Stimulated activated CD8-positive, alpha-beta memory T cell treated with anti-CD3 and anti-CD28 coated beads, Interleukin-4, amount 100 ng/mL, for 4 hours (primary cell): ENCODE measurements at regions not wholly inside any gene's neighbourhood (a gene's known extent, or its start where the extent isn't known, plus 50 kb on each side); places are given as distances from the start of the nearest gene placed in this dataset.

Experiments
- DNase-seq, 2 donors: peaks; one replicate each; pipeline ENCODE4 v3.0.0-alpha.2; 2020; ENCODE audit warnings: low read depth in 2 of 2, low spot score in 1 of 2

DNA sequence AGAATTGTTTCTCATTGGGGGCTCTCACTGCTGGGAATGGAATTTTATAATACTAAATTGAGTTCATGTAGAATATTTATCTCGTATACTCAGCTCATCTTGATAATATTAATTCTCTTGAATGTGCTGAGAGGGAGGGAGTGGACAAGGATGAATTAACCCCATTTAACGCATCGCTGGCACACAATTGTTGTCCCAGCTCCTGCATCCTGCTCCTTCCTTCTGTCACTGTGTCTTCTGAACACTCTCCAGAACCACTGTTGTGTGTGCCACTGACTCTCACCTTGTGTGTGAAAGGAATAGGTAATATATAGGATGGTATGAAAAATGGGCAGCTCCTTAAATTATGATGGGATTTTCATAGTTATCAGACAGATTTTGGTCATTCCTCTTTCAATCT, 267.3 kb downstream of the MTRR start:
- no peak for DNase-seq

DNA sequence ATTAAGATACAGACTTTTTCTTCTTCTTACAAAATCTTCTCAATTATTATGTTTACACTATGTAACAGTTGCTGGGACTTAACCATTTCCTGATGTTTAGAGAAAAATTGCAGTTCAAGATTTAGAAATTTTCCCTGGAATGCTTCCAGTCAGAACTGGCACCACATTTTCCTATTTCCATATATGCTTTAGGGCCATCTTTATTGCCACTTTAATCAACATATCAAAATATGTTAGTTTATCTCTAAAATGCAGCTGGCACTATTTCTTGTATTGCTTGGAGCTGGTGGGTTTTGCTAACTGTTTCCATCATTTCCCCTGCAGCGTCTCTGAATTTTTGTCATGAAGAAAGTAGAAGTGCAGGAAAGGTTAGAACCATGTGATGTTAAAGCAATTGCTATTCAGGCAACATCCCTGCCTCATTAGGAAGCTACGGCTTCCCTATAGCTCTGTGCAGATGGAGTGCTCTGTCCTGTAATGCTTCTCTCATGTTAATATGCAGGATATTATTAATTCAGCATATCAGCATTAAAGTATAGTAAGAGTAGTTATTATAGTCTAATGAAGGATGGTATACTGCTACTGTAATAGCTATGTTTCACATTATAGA, 269.1 kb downstream of the MTRR start:
- DNase-seq = no peak

GRCh38 chr5:8138884-8139283, 269.9 kb downstream of the MTRR start:
- DNase-seq = no peak

GRCh38 chr5:8150791-8151190, 281.8 kb downstream of the MTRR start:
- no peak for DNase-seq

- DNase-seq = no peak
Measured at GRCh38 chr5:8156706-8157105, 287.8 kb downstream of the MTRR start.

DNA sequence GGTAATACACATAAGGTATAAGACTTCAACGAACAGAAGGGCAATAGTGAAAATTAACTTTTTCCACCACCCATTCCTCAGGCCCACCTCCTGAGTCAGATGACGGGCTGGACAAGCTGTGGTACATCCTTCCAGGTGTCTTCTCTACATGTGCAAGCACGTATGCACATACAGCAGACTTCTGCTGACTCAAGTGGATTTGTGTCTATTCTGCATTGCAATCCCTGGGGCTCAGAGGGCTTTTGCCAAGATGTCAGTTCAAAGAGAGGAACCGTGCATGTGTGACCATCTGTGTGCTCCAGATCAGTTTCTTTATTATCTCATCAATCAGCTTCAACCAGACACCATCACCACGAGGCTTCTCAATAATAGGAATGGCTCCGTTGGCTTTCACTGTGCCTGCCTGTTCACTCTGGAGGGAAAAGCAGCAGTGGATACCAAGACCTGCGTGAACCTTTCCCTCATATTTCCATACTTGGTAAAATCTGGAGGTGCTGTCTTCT, 288.4 kb downstream of the MTRR start:
- DNase-seq = no peak

DNA sequence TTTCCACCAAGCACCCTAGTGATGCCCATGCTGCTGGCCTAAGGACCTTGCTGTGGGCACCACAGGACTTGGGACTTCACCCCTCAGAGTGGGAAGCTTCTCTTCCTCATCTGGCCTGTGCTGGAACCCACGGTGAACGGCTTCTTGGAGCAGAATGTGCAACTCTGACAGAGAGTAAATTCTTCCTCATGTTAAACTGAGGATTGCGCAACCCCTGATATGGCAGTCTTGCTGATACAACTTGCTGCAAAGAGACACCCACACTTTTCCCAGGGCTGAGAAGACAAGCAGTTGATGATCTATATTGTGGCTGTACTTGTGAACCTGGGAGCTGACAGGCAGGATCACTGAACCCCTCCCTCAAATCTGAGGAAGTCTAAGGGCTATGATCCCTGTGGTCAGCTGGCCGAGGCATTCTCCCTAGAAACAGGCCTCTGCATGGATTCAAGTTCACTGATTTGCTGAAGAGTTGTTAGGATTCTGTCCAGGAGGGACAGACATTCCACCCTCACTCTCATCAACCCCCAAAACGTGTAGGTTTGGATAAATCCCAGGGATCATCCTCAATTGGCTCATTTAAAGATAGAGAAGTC, 307.2 kb downstream of the MTRR start:
- DNase-seq = no peak

GRCh38 chr5:8184455-8185063, 315.6 kb downstream of the MTRR start:
- no peak for DNase-seq

DNA sequence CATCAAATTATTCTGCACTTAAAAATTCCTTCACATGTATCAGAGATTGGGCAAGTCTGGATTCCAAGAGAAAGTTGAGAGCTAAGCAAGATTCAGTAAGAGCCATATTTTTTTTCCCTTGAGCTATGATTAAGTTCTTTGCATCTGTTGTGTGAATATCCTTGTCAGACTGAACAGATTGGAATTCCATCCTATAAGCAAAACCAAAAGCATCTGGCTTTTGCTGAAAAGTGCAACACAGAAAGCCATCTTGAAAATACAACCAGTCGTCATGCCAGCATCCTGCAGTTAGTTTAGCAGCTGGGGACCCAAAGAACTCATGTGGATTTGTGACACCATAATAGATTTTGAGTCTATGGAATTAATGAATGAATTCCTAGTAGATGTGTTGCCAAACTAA, 316.9 kb downstream of the MTRR start:
- DNase-seq = no peak

DNA sequence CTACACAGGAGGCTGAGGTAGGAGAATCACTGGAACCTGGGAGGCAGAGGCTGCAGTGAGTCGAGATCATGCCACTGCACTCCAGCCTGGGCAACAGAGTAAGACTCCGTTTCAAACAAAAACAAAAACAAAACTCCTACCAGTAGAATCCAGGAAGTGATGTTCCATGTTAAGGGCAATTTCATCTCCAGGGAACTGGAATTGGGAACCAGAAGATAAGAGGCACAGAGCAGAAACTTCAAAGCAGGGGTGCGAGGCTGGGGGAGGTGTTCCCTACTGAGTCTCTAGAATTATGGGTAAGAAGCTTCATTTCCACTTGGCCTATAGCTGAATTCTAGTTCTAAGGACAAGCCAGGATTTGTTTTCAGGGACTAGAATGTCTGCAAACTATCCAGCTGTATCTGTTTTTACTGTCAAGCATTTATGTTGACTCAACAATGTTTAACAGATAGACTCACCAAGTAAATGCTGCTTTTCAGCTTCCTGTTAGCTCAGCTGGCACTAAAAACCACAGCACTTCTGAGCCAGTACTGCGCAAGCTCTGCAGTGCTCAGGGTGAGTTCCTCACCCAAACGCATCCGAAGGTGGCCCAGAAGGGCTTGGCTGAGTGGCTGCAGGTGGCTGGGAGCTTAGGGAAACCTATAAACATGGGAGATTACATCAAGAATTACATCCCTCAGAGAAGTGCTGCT, 320.1 kb downstream of the MTRR start:
- DNase-seq = no peak

GRCh38 chr5:8192840-8193239, 323.9 kb downstream of the MTRR start:
- DNase-seq = no peak

- DNase-seq = no peak
Measured at GRCh38 chr5:8196061-8196460, 327.1 kb downstream of the MTRR start.

GRCh38 chr5:8208307-8208706, 339.4 kb downstream of the MTRR start:
- no peak for DNase-seq

- no peak for DNase-seq
Measured at GRCh38 chr5:8209500-8209899, 340.6 kb downstream of the MTRR start.

GRCh38 chr5:8213701-8214240, 344.8 kb downstream of the MTRR start:
- no peak for DNase-seq

GRCh38 chr5:8216921-8217320, 348.0 kb downstream of the MTRR start:
- no peak for DNase-seq

- DNase-seq = no peak
Measured at GRCh38 chr5:8226148-8226547, 357.2 kb downstream of the MTRR start.

DNA sequence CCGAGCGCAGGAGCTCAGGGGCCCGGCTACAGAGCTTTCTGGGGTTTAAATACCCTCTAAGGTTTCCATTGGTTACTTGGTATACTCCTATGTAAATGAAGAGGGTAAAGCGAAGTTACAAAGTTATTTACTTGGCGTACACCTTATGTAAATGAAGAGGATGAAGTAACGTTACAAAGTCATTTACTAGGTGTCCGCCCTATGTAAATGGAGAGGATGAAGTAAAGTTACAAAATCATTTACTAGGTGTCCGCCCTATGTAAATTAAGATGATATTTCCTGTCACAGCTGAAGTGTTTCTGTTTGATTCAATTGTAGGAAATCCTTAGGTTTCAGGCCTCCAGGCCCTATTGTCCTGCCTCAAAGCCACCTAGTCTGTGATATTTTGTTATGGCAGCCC, 358.2 kb downstream of the MTRR start:
- no peak for DNase-seq

DNA sequence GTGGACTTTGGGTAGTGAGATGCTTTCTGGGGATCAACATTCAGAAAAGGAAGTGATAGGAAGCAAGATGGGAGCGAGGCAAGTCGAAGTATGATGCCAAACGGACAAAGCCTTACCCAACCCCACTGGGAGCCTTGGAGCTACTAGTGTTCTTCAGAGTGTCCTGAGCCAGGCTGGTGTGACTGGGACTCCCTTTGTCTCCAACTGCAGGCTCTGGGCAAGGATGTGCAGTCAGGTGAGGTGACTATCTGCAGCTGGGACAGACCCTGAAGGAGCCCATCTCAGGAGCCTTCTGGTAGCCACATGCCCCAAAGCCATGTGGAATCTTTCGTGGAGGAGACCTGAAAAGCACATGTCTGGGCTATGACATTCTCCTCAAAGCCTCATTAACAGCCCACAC, 360.6 kb downstream of the MTRR start:
- DNase-seq = no peak

GRCh38 chr5:8230868-8231267, 361.9 kb downstream of the MTRR start:
- no peak for DNase-seq

DNA sequence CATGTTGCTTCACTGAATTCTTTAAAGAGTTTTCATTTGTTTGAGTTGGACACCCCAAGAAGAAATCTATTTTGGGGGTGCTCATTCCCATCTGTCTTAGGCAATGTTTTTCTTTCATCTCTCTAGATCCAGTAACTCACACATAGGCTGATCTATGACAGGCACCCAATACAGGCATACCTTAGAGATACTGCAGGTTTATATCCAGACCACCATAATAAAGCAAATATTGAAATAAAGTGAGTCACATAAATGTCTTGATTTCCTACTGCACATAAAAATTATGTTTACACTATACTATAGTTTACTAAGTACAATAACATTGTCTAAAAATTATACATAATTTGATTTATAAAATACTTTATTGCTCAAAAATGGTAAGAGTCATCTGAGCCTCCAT, 364.5 kb downstream of the MTRR start:
- no peak for DNase-seq

DNA sequence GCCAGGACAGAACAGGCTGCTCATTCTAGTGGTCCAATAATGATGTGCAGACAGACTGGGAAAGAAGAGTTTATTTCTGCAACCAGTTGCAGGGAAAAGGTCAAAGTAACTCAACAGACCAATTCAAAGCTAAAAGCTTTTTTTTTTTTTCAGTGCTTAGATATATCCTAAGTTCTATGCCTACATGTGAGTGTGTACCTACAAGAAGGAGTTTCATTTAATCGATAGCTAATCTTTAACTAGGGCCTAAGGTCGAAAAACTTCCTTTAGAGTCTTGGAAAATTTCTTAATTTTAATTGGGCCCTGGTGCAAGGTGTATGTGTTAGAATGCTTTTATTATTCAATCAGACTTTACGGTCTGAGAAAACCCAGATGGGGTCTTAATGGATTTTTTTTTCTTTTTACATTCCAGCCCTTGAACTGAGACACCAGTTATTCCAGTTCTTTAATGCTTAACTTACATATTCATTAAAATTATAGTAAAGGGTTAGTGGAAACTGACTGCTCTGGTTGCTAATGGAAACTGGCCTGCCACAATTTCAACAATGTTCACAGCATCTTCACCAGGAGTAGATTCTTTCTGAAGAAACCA, 365.3 kb downstream of the MTRR start:
- DNase-seq = no peak
